NCI-H510A treated with DMSO at 0.1 percent for 48 hours (cell line): ENCODE measurements at regions not wholly inside any gene's neighbourhood (a gene's known extent, or its start where the extent isn't known, plus 50 kb on each side); places are given as distances from the start of the nearest gene placed in this dataset.

Experiments
- DNase-seq: peaks from one replicate; lab custom pipeline; 2025; lab: John Stamatoyannopoulos, UW

DNA sequence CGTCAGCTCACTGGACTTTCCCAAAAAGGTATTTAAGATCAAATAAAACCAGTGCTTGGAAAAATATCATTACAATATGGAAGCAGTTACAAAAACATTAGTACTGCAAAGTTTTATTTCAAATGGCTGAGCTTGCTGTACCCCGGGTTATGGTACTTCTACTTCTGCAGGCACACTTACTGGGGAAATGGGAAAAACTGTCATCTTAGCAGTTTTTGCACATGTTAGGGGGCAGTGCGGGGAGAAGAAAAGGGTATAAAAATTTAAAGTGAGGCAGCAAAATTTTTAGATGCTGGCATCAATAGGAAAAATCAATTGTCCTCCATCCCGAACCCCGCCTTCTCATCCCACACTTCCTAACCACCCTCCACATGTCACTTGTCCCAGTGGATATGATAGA is 133.4 kb downstream of the ATG4C start:
- DNase-seq, result no peak

- DNase-seq, result no peak
Observed at GRCh38 chr1:62917805-62918204, 133.9 kb downstream of the ATG4C start.

- no peak for DNase-seq
Observed at GRCh38 chr1:62918700-62919099, 134.8 kb downstream of the ATG4C start.

- DNase-seq, result no peak
Observed at GRCh38 chr1:62922006-62922405, 138.1 kb downstream of the ATG4C start.

- DNase-seq, result no peak
Observed at GRCh38 chr1:62924983-62925790, 141.3 kb downstream of the ATG4C start.

DNA sequence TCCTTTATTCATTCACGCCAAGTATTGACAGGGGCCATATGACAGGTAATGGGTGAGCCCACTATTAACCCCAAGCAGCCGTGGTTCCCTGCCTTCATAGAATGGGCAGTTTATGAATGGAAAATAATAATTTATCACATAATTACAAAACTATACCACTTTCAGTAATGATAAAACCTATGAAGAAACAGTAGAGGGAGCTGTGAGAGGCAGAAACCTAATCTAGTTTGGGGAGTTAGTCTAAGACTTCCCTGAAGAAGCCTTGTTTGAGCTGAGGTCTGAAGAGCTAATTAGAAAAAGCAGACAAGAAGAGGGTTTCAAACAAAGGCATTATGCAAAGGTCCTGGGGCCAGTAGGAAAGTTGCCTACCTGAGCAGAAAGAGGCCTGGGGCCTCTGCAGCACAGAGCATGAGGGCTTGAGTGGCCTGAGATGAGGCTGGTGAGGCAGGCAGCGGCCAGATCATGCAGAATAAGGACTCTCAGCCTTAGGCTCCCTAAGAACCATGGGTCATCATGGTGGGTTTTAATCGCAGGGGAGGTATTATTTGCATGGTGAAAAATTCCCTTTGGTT is 142.8 kb downstream of the ATG4C start:
- DNase-seq, result no peak

DNA sequence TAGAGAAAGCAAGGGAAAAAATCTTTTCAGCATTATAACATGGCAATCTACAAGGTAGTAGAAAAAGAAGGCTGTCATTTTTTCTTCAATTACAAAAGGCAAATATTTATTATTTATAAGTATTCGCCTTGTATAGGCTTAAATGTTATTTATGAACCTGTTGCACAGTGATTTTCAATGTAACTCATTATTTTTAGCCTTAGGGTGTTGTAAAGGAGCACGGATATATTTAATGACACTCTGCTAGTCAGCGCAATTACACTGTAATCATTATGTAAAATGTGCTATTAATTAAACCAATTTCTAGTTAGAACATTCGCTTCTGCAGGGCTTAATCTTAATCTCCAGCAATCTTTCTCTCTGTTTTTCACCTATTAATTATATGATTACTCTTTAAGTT is 145.0 kb downstream of the ATG4C start:
- DNase-seq, result no peak

DNA sequence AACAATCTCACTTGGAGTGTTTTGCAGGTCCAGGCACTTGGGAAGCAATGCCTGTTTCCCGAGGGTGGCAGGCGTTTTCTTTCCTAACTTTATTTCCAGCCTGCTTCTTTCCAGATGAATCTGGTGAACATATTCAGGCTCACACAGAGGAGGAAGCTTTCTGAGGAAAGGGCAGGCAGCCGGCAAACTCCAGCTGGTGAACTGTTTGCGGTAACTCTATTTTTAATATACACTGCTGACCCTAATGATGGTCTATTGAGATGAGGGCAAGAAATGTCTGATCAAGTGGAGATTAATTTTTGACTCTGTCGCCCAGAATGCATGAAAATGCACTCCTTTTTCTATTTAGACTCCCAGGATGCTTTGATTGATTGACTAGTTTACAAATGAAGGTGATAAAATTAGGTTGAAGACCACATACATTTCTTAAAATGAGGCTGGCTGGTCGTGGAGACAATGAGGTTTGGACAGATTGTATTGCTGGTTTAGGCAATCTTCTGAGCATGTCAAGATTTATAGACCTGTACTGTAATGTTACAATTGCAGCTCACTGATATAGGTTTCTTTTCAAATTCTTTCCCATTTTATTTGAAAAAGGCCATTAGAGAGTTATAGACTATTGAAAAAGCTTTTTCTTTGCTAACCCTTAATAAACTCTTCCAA is 153.8 kb downstream of the ATG4C start:
- DNase-seq, result no peak

- no peak for DNase-seq
Observed at GRCh38 chr1:62941780-62942179, 157.8 kb downstream of the ATG4C start.

DNA sequence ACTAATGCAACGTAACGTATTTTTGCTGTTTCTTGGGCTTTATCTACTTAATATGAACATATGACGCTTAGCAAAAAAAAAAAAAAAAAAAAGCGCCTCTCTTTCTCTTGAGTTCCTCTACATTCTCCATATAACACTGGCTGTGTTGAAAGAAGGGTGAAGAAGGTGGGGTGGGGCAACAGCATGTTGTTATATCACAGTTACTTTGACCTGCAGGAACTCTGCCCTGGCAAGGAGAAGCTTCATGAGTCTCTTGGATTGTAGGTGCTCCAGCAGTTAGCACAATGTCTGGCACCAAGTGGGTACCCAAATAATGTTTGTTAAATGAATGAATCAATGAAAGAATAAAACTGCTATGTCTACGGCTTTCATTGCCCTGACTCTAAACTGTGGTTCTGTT is 162.6 kb downstream of the ATG4C start:
- DNase-seq, result no peak

GRCh38 chr1:62951428-62951827 is 167.5 kb downstream of the ATG4C start:
- DNase-seq, result no peak

GRCh38 chr1:62952596-62952995 is 168.7 kb downstream of the ATG4C start:
- no peak for DNase-seq

GRCh38 chr1:62953633-62954032 is 169.7 kb downstream of the ATG4C start:
- no peak for DNase-seq

GRCh38 chr1:62954758-62955157 is 170.8 kb downstream of the ATG4C start:
- DNase-seq, result no peak

GRCh38 chr1:62955666-62956065 is 171.7 kb downstream of the ATG4C start:
- no peak for DNase-seq

DNA sequence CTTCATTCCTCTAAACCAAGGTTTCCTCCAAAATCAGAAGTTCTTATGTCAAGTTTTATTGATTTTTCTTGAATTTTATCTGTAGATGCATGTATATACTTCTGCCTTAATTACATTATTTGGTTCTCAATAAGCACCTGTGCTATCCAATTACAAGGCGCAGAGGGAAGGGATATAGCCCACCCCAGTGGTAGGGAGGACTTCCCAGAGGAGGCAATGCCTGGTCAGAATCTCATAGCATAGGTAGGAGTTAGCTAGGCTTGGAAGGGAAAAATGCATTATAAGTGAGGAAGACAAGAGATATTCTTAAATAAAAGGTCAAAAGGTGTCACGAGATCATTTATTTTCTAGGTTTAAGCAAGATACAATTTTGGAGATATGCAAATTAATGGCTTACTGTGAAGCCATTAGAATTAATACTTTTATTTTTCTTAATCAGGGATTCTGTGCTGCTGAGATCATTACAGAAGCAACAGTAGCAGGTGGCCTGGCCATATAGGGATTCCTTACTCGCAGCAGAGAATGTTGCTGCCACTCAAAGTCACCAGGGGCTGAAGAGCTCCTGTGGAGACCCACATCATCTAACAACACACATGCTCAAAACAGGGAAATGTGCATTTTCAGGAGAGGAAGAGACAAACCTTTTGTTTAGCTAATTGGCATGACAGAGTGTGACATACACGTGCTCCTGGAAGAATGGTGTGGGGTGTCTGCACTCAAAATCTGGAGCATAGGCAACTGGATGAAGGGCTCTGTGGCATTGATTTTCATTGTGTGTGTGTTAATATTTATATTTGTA is 178.3 kb downstream of the ATG4C start:
- no peak for DNase-seq

DNA sequence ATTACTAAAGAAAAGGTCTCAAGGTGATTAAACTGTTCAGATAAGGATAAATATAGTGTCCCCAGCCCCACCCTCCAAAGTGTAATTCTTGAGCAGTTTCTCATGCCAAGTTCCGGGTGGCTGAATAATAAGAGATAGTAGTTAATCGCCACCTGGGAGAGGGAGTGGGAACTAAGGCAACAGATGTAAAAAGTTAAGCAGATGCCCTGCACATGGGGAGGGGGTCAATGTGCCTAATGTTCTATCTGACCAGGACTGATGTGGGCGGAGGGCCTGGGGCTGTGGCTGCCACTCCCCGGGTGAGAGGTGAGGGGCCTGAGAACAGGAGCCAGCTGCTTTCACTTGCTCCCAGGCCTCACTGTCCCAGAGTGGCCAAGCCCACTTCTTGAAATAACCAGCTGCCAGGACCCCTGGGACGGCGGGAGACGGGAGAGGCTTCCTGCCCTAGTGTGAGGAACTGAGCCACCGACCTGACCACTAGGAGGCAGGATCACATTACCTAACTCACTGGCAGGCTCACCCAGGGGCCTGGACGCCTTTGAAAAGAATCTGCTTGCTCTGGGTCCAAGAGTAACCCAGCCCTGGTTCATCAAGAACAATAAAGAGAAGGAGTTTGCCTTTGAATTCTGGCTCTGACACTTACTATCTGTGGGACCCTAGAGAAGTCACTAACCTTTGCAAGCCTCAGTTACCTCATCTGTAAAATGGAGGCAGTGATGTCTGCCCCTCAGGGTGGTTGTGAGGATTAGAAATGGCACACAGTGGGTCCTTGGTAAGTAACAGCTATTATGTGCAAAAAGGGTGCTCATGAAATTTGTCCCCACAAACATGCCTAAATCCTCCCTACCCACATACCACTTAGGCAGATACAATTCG is 179.2 kb downstream of the ATG4C start:
- no peak for DNase-seq

GRCh38 chr1:62964141-62964540 is 180.2 kb downstream of the ATG4C start:
- DNase-seq, result no peak

- no peak for DNase-seq
Observed at GRCh38 chr1:62967031-62967430, 183.1 kb downstream of the ATG4C start.

GRCh38 chr1:62977366-62977765 is 193.4 kb downstream of the ATG4C start:
- DNase-seq, result no peak

DNA sequence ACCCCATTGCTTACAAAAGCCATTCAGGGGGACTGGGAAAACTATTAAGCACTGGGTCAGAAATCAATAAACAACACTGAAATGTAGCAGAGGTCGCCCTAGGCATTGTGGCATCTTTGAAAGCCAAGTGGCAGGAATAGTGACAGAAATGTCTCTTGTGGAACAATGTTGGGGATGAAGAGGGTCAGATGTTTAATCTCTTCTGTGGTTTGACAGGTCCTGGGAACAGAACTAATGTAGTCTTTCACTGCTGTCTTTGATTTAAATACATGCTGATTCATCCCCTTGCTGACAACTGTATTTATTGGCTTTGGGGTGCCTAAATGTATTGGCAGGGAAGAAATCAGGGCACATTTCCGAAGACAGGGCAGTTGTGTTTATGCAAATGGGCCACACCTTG is 194.8 kb downstream of the ATG4C start:
- no peak for DNase-seq

DNA sequence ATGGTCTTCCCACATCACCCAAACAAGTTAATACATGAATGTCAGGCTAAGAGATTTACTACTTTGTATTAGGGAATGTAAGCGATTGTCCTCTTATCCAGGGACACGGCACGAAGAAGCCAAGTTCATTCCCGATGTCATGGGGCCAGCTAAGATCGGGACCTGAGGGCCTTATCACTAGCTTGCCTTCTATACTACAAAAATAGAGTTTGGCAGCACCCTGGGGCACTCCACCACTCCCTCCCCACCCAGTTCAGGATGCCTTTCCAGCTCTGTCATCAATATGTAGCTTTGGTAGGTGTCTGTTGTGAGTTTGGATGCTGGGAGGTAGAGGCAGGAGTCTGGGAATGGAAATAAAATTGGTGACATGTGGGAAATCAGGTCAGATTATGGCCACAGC is 197.5 kb downstream of the ATG4C start:
- DNase-seq, result no peak
